Anterior cingulate cortex (tissue), 58 donors: ENCODE measurements at regions not wholly inside any gene's neighbourhood (a gene's known extent, or its start where the extent isn't known, plus 50 kb on each side); places are given as distances from the start of the nearest gene placed in this dataset.
"Not testable (repeated sequence)": the region's sequence is repeated elsewhere in the genome, so short reads cannot be mapped to it uniquely, and the experiment has no call there.

ENCODE experiments used
- DNase-seq, 58 donors: peaks; one replicate each; lab custom pipeline; 2025; lab: John Stamatoyannopoulos, UW

DNA sequence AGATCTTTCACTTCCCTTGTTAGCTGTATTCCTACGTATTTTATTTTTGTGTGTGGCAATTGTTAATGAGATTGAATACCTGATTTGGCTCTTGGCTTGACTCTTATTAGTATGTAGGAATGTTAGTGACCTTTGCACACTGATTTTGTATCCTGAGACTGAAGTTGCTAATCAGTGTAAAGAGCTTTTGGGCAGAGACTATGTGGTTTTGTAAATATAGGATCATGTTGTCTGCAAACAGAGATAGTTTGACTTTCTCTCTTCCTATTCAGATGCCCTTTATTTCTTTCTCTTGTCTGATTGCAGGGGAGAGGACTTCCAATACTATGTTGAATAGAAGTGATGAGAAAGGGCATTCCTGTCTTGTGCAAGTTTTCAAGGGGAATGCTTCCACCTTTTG, 160.3 kb upstream of the PCDH20 start:
- no peak for DNase-seq

- DNase-seq, result no peak
These were observed 148.0 kb upstream of the PCDH20 start for GRCh38 chr13:61563645-61564044.

DNA sequence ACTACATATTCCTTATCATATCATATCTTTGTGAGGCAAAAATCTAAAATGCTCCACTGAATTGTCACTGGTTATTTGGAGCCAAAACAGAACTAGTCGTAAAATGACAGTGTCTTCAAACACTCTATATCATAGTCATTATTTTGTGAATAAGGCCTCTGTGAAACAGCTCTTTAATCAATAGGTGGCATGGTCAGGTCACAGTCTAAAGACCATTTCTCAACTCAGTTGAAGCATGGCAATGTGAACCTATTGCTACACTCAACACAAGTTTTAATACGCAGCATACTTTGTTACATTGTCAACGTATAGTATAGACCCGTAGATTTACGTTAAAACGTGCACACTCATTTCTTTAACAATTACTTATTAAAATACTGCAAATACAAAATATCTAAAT, 131.3 kb upstream of the PCDH20 start:
- DNase-seq, result no peak

DNA sequence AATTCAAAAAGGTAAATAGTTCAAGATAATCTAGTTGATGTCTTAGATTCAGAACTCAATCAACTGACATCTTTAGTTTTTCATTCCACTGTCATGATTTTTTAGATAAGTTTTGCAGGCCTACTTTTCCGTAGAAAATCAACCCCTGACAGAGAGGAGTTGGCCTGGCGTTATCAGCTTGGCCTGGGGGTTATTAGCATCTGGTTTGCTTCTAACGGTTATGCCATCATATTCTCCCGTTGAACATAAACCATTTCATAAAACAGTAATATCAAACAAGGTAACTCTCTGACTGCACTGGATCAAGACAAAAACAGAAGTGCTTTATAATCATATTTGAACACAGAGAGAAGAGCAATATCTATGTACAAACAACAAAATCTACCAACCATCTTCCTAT, 130.8 kb upstream of the PCDH20 start:
- no peak for DNase-seq

DNA sequence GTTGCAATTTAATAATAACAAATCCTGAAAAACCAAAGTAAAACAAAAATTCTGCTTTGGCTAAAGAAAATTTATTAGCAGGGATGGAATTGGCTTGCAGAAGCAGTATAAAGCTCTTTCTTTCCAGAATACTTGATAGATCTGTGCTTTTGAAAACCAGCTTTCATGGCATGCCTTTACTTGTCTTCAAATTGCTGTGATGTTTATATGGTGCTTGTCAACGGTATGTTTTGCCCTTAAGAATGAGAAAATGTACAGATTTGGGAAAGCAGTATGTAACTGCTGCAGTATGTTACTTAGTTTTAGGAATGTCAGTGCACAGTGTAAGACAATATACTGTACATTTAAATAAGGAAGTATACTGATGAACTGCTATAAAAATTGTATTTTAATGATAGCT, 120.8 kb upstream of the PCDH20 start:
- DNase-seq, result no peak

GRCh38 chr13:61531383-61532065, 115.9 kb upstream of the PCDH20 start:
- DNase-seq, result no peak

DNA sequence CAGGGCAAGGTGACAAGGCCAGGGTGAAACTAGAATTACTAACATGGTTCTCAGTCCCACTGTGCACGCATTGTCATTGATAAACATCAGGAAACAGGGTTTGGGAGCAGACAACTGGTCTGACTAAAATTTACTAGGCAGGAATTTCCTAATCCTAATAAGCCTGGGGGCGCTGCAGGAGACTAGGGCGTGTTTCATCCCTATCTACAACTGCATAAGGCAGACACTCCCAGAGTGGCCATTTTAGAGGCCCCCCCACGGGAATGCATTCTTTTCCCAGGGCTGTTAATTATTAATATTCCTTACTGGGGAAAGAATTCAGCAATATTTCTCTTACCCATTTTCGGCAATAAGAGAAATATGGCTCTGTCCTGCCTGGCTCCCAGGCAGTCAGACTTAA, 103.6 kb upstream of the PCDH20 start:
- DNase-seq, result not testable (repeated sequence)

- no peak for DNase-seq
These were observed 93.3 kb upstream of the PCDH20 start for GRCh38 chr13:61508936-61509335.

- no peak for DNase-seq
These were observed 84.5 kb upstream of the PCDH20 start for GRCh38 chr13:61500176-61500575.

DNA sequence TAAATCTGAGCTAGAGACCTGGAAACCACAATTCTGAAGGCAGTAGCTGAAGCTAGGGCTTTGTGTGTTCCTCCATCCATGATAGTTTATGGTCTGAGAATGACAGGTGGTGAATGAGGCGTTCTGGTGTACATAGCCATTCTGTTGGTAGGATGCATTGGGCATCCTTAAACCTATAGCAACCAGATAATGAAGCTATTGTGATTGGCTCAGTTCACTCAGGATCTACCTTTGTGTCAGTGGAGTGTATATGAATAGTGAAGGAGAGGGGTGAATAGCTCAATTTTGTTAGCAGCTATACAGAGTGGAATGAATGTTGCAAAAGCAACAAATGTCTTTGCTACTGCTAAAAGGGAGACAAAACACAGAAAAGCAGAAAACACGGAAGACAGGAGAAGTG, 80.0 kb upstream of the PCDH20 start:
- DNase-seq, result no peak

DNA sequence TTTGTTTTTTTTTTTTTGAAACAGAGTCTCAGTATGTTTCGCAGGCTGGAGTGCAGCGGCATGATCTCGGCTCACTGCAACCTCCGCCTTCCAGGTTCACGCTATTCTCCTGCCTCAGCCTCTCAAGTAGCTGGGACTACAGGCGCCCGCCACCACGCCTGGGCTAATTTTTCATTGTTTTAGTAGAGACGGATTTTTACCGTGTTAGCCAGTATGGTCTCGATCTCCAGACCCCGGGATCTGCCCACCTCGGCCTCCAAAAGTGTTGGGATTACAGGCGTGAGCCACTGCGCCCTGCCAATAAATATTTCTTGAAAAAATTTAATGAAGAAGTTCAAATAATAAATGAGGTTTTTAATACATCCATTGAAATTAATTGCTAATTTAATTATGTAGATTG, 77.9 kb upstream of the PCDH20 start:
- not testable (repeated sequence) for DNase-seq

GRCh38 chr13:61486496-61486895, 70.8 kb upstream of the PCDH20 start:
- no peak for DNase-seq

DNA sequence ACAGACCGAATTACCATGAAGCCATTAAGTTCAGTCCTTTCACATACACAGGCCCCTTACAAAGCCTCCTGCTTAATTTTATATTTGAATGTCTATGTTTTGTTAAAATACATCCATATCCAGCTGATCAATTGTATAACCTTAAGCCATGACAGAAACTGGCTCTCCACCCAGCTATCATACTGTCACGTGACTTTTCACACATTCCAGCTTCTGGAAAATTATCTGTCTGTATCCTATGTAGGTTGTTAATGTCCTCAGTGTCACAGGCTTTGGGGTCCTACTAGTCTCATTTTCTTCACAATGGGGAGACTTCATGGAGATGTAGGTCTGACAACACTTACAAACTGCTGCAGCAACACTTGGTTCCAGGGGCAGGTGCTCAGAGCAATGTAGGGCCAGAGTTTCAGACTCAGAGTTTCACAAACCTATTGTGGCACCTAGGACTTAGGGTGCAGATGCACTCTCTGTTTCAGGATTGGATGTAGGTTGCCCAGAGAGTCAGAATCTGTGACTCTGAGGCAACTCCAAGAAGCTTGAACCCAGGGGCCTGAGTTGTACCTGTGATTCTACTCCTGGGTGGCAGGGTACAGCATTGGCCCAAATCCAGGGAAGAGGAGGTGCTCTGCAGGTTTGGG, 69.6 kb upstream of the PCDH20 start:
- no peak for DNase-seq

DNA sequence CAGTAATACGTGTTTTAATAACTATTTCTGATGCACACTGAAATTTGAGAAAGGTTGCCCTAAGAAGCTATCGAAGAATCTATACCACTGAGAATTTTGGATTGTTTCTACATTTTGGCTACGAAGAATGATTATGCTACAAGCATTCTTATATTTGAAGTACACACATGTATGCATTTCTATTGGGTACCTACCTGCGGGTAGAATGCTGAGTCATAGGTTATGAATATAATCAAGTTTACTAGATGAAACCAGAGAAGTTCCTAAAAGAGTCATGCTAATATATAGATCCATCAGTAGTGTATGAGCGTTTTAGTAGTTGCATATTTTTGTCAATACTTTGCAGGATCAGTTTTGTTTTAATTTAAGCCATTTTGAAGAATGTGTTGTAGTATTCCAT, 62.0 kb upstream of the PCDH20 start:
- no peak for DNase-seq

DNA sequence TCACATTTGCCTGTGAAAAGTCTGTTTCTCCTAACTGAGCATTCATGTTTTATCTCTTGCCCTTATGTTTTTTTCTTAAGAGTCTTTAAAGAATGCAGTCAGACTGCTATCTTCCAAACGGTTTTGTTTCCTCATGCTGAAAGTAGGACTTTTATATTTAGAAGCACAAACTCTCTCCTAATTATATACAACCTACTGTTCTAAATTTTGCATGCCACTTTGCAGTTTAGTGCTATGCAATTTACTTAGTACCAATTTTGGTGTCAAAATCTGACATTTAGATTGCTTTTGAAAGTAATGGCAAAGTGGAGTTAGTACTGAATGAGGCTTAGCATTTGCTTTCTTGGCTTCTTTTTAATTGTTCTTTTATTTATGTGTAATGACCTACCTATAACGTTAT, 55.1 kb upstream of the PCDH20 start:
- no peak for DNase-seq

- peak in 1 of 58 donors; percentile 2 for DNase-seq
These were observed 50.6 kb upstream of the PCDH20 start for GRCh38 chr13:61466280-61466679.
